CD14-positive monocyte (primary cell): ENCODE measurements at regions not wholly inside any gene's neighbourhood (a gene's known extent, or its start where the extent isn't known, plus 50 kb on each side); places are given as distances from the start of the nearest gene placed in this dataset.

Source experiments
- DNase-seq, 3 donors: peaks; one replicate each; pipeline ENCODE4 v3.0.0-alpha.2; 2011 to 2022
- H2AFZ ChIP-seq: 2 replicates; pipeline ENCODE4 v1.6.0; 2012; ENCODE audit warnings: mild to moderate bottlenecking, low read depth, low read length, inconsistent platforms; ENCODE audit not compliant: insufficient read depth, poor library complexity, severe bottlenecking
- H3K27ac ChIP-seq, 2 donors: 1 replicate in 1 of 2; 2 replicates in 1 of 2; pipeline ENCODE4 v1.5.1; 2012 to 2013; ENCODE audit warnings: low read length in 2 of 2, control low read depth in 1 of 2, inconsistent platforms in 1 of 2, low read depth in 1 of 2, mild to moderate bottlenecking in 1 of 2
- H3K27me3 ChIP-seq, 2 donors: one replicate each; pipeline versions ENCODE4 v1.6.0 to v1.6.1; 2011 to 2013; ENCODE audit warnings: low read length in 2 of 2; ENCODE audit not compliant: control insufficient read depth in 2 of 2, insufficient read depth in 2 of 2
- H3K36me3 ChIP-seq, 2 donors: replicated peaks in 1 of 2; 1 replicate in 1 of 2; 2 replicates in 1 of 2; pipeline versions ENCODE4 v1.5.1 to v1.6.1; 2012 to 2013; ENCODE audit warnings: low read length in 2 of 2, control low read depth in 1 of 2, inconsistent platforms in 1 of 2, mild to moderate bottlenecking in 1 of 2; ENCODE audit not compliant: insufficient read depth in 2 of 2, control insufficient read depth in 1 of 2
- H3K4me1 ChIP-seq, 2 donors: 1 replicate in 1 of 2; 2 replicates in 1 of 2; pipeline versions ENCODE4 v1.5.1 to v1.6.1; 2012 to 2013; ENCODE audit warnings: low read length in 2 of 2, control low read depth in 1 of 2, inconsistent platforms in 1 of 2, mild to moderate bottlenecking in 1 of 2, moderate library complexity in 1 of 2; ENCODE audit not compliant: insufficient read depth in 2 of 2, control insufficient read depth in 1 of 2
- H3K4me2 ChIP-seq: replicated peaks from 2 replicates; pipeline ENCODE3; 2012; ENCODE audit warnings: low read length, moderate library complexity, mild to moderate bottlenecking; ENCODE audit not compliant: poor library complexity, severe bottlenecking; ENCODE audit errors: extremely low read depth
- H3K4me3 ChIP-seq, 3 experiments: fragments of 200-600 bp in 1 of 3; sonication (generic) in 1 of 3; replicated peaks in 1 of 3; 1 replicate in 2 of 3; 2 replicates in 1 of 3; pipeline ENCODE4 v1.5.1; 2011 to 2013; ENCODE audit warnings: low read length in 3 of 3, mild to moderate bottlenecking in 3 of 3, control low read depth in 2 of 3, low read depth in 2 of 3, inconsistent platforms in 1 of 3, moderate library complexity in 1 of 3
- H3K79me2 ChIP-seq: 2 replicates; pipeline ENCODE4 v1.6.0; 2012; ENCODE audit warnings: mild to moderate bottlenecking, control low read depth, inconsistent platforms, low read length, moderate library complexity; ENCODE audit not compliant: insufficient read depth
- H3K9ac ChIP-seq: 2 replicates; pipeline ENCODE4 v1.6.0; 2017; ENCODE audit warnings: low read length, mild to moderate bottlenecking; ENCODE audit not compliant: insufficient read depth, poor library complexity, severe bottlenecking
- H3K9me3 ChIP-seq, 2 donors: replicated peaks in 1 of 2; 1 replicate in 1 of 2; 2 replicates in 1 of 2; pipeline versions ENCODE4 v1.5.1 to v1.6.1; 2012 to 2013; ENCODE audit warnings: low read length in 2 of 2, control low read depth in 1 of 2; ENCODE audit not compliant: control insufficient read depth in 1 of 2, insufficient read depth in 1 of 2
- H4K20me1 ChIP-seq: 2 replicates; pipeline ENCODE4 v1.6.0; 2012; ENCODE audit warnings: mild to moderate bottlenecking, low read length, control low read depth, moderate library complexity; ENCODE audit not compliant: insufficient read depth
- H3K27ac Mint-ChIP-seq, 7 donors: one replicate each; pipeline ENCODE4 v1.8.0; 2020; ENCODE audit warnings: mild to moderate bottlenecking in 7 of 7, mixed read lengths in 7 of 7, moderate library complexity in 6 of 7, inconsistent platforms in 2 of 7
- H3K27me3 Mint-ChIP-seq, 3 donors: one replicate each; pipeline ENCODE4 v1.8.0; 2021 to 2022; ENCODE audit warnings: low read depth in 3 of 3, mild to moderate bottlenecking in 3 of 3, mixed read lengths in 3 of 3, moderate library complexity in 3 of 3, inconsistent platforms in 1 of 3
- H3K36me3 Mint-ChIP-seq, 2 donors: one replicate each; pipeline ENCODE4 v1.8.0; 2020; ENCODE audit warnings: mixed read lengths in 2 of 2, inconsistent platforms in 1 of 2, mild to moderate bottlenecking in 1 of 2
- H3K4me1 Mint-ChIP-seq: one replicate; pipeline ENCODE4 v1.8.0; 2020; ENCODE audit warnings: mild to moderate bottlenecking, mixed read lengths
- H3K4me3 Mint-ChIP-seq, 2 donors: one replicate each; pipeline ENCODE4 v1.8.0; 2020; ENCODE audit warnings: mild to moderate bottlenecking in 2 of 2, mixed read lengths in 2 of 2, moderate library complexity in 1 of 2
- H3K9me3 Mint-ChIP-seq, 7 donors: one replicate each; pipeline ENCODE4 v1.8.0; 2020 to 2022; ENCODE audit warnings: mixed read lengths in 7 of 7, mild to moderate bottlenecking in 6 of 7, moderate library complexity in 6 of 7, inconsistent platforms in 2 of 7
- CTCF ChIP-seq: fragments of 200-600 bp; IDR thresholded peaks from one replicate; pipeline ENCODE4 v1.8.0; 2022; ENCODE audit warnings: antibody characterized with exemption, mild to moderate bottlenecking
- WGBS: methylation state at CpG from one replicate; pipeline ENCODE4 v1.1.5; 2013; ENCODE audit warnings: missing lambda C conversion rate; ENCODE audit not compliant: insufficient coverage; 5-methylcytosine and 5-hydroxymethylcytosine counted together
- intact Hi-C, 2 donors: fragments of 100-400 bp; cut with micrococcal nuclease; formaldehyde crosslinking; loops; one replicate each; pipeline versions ENCODE4 v1.15.0 to v1.15.1; 2023

- no peak overlapping the region for H3K4me2 ChIP-seq
- Mint-ChIP-seq H3K4me1 (no peaks in the 10 kb centered on the region), H3K27ac (no peak overlapping the region), H3K36me3 (no peaks in the 10 kb centered on the region), H3K27me3 (peaks cover 0 to 8% (median 3%) of the 10 kb centered on the region in 3 donors), H3K9me3 (peaks cover 11 to 25% (median 16%) of the 10 kb centered on the region in 7 donors), H3K4me3 (no peak overlapping the region)
- no peak for TF ChIP-seq CTCF
- no peaks in the 10 kb centered on the region for H4K20me1 ChIP-seq
- H3K79me2 ChIP-seq: no peaks in the 10 kb centered on the region
- H3K4me1 ChIP-seq: no peaks in the 10 kb centered on the region
- H2AFZ ChIP-seq: no peak overlapping the region
- H3K9me3 ChIP-seq: peaks cover 11 to 27% of the 10 kb centered on the region in 2 donors
- no peaks in the 10 kb centered on the region for H3K27me3 ChIP-seq
- WGBS: 66% methylated on average over 9 of the region's 12 CpGs
- no peak overlapping the region for H3K4me3 ChIP-seq
- no peak for DNase-seq
- H3K9ac ChIP-seq: no peak overlapping the region
- no peaks in the 10 kb centered on the region for H3K36me3 ChIP-seq
- intact Hi-C loops: no loop called here
- H3K27ac ChIP-seq: no peak overlapping the region
Measured at GRCh38 chr19:29001597-29002245, 211.2 kb downstream of the UQCRFS1 start.

GRCh38 chr19:29001141-29001581 lies 211.8 kb downstream of the UQCRFS1 start:
- Histone ChIP-seq H3K9me3 (peaks cover 13 to 29% of the 10 kb centered on the region in 2 donors), H3K4me3 (no peak overlapping the region), H3K4me1 (no peaks in the 10 kb centered on the region), H2AFZ (no peak overlapping the region), H3K79me2 (no peaks in the 10 kb centered on the region), H3K27ac (no peak overlapping the region), H3K4me2 (no peak overlapping the region), H4K20me1 (no peaks in the 10 kb centered on the region), H3K36me3 (no peaks in the 10 kb centered on the region), H3K9ac (no peak overlapping the region), H3K27me3 (no peaks in the 10 kb centered on the region)
- no peak overlapping the region for H3K27ac Mint-ChIP-seq
- no peaks in the 10 kb centered on the region for H3K4me1 Mint-ChIP-seq
- intact Hi-C loops: no loop called here
- no peaks in the 10 kb centered on the region for H3K36me3 Mint-ChIP-seq
- TF ChIP-seq CTCF: no peak
- WGBS: 59% methylated on average over 5 of the region's 7 CpGs
- no peak for DNase-seq
- H3K4me3 Mint-ChIP-seq: no peak overlapping the region
- H3K27me3 Mint-ChIP-seq: peaks cover 0 to 8% (median 3%) of the 10 kb centered on the region in 3 donors
- peaks cover 14 to 29% (median 21%) of the 10 kb centered on the region in 7 donors for H3K9me3 Mint-ChIP-seq
